PC-9 (cell line): ENCODE measurements at regions not wholly inside any gene's neighbourhood (a gene's known extent, or its start where the extent isn't known, plus 50 kb on each side); places are given as distances from the start of the nearest gene placed in this dataset.
"Not testable (repeated sequence)": the region's sequence is repeated elsewhere in the genome, so short reads cannot be mapped to it uniquely, and the experiment has no call there.

ENCODE experiments used
- BruUV-seq: library from RNA; stranded (reverse); fragments of 400-500 nt; replicated peaks from 2 replicates; lab custom pipeline; 2021; lab: Mats Ljungman, UMichigan
- CTCF ChIA-PET: fragments of 300-600 bp; sonication (Branson Sonifier 250); formaldehyde crosslinking; loops from one replicate; lab custom pipeline; 2022; ENCODE audit warnings: antibody characterized with exemption; lab: Charles Lee
- POLR2A ChIA-PET: fragments of 300-600 bp; sonication (Branson Sonifier 250); formaldehyde crosslinking; loops from one replicate; lab custom pipeline; 2022; ENCODE audit warnings: antibody characterized with exemption; ENCODE audit not compliant: unreplicated experiment; lab: Charles Lee
- DNase-seq, 2 experiments: peaks; one replicate each; pipeline versions ENCODE4 v3.0.0 to v3.0.0-alpha.2; 2015 to 2022; ENCODE audit warnings: mixed read lengths in 1 of 2
- H2AFZ ChIP-seq: fragments of 200-600 bp; sonication (generic); 2 replicates; pipeline ENCODE4 v1.8.1; 2017; ENCODE audit warnings: antibody characterized with exemption
- H3F3A ChIP-seq: fragments of 200-600 bp; sonication (generic); 2 replicates; pipeline ENCODE4 v1.8.1; 2017; ENCODE audit warnings: antibody characterized with exemption, mild to moderate bottlenecking, low read depth; ENCODE audit not compliant: insufficient read depth
- H3K27ac ChIP-seq: fragments of 200-600 bp; sonication (generic); 2 replicates; pipeline ENCODE4 v1.6.1; 2016; ENCODE audit warnings: mixed run types
- H3K27me3 ChIP-seq: fragments of 200-600 bp; sonication (generic); 2 replicates; pipeline ENCODE4 v1.6.1; 2016; ENCODE audit warnings: low read depth, mixed run types; ENCODE audit not compliant: insufficient read depth
- H3K36me3 ChIP-seq: fragments of 200-600 bp; sonication (generic); 2 replicates; pipeline ENCODE4 v1.6.1; 2016; ENCODE audit warnings: low read depth, mixed run types
- H3K4me1 ChIP-seq: fragments of 200-600 bp; sonication (generic); replicated peaks from 2 replicates; pipeline ENCODE4 v1.6.1; 2016; ENCODE audit warnings: mixed run types; ENCODE audit not compliant: insufficient read depth
- H3K4me2 ChIP-seq: fragments of 200-600 bp; sonication (generic); 2 replicates; pipeline ENCODE4 v1.6.1; 2017; ENCODE audit warnings: mixed run types
- H3K4me3 ChIP-seq: fragments of 200-600 bp; sonication (generic); 2 replicates; pipeline ENCODE4 v1.6.1; 2016; ENCODE audit warnings: mixed run types
- H3K79me2 ChIP-seq: fragments of 200-600 bp; sonication (generic); 2 replicates; pipeline ENCODE4 v1.6.1; 2017; ENCODE audit warnings: low read depth, mixed run types
- H3K9me2 ChIP-seq: fragments of 200-600 bp; sonication (generic); 2 replicates; pipeline ENCODE4 v1.8.1; 2017; ENCODE audit warnings: mild to moderate bottlenecking; ENCODE audit not compliant: insufficient read depth
- H3K9me3 ChIP-seq: fragments of 200-600 bp; sonication (generic); 2 replicates; pipeline ENCODE4 v1.8.1; 2016; ENCODE audit warnings: low read depth; ENCODE audit not compliant: insufficient read depth
- H4K20me1 ChIP-seq: fragments of 200-600 bp; sonication (generic); 2 replicates; pipeline ENCODE4 v1.8.1; 2017; ENCODE audit not compliant: insufficient read depth
- CTCF ChIP-seq: fragments of 200-600 bp; sonication (generic); conservative IDR thresholded peaks from 2 replicates; pipeline ENCODE4 v1.6.1; 2017; ENCODE audit warnings: mixed run types, antibody characterized with exemption, mild to moderate bottlenecking, moderate library complexity
- EZH2 ChIP-seq: fragments of 200-600 bp; sonication (generic); IDR thresholded peaks from 2 replicates; pipeline ENCODE4 v1.8.0; 2017; ENCODE audit warnings: antibody characterized with exemption, low read depth
- intact Hi-C: fragments of 100-400 bp; cut with micrococcal nuclease; formaldehyde crosslinking; loops from one replicate; pipeline ENCODE4 v1.10.0; 2022; ENCODE audit not compliant: unreplicated experiment

DNA sequence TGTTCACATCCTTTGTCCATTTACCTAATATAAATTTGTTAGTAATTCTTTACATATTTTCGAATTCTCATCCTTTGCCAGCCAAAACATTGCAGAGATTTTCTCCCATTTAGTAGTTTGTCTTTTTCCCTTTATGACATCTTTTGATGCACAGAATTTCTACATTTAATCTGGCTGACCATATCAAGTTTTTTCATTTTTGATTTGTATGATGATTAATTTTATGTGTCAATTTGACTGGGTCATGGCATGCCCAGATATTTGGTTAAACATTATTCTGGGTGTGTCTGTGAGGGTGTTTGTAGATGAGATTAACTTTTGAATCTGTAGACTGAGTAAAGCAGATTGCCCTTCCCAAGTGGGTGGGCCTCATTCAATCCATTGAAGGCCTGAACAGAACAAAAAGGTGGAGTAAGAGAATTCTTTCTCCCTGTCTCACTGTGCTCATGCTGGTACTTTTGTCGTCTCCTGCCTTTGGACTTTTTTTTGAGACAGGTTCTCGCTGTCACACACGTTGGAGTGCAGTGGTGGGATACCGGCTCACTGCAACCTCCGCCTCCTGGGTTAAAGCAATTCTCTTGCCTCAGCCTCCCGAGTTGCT is 72.1 kb upstream of the EPB41L1 start:
- Histone ChIP-seq H3K79me2 (no peaks in the 10 kb centered on the region), H3K27me3 (no peaks in the 10 kb centered on the region), H3K9me3 (peaks cover 7% of the 10 kb centered on the region; the same call in 1 of the 2 replicates), H3K4me2 (peak overlapping the region; percentile 85), H3F3A (peaks cover 52% of the 10 kb centered on the region), H3K27ac (peak overlapping the region; percentile 97), H3K4me3 (no peak overlapping the region), H3K36me3 (no peaks in the 10 kb centered on the region), H2AFZ (no peak overlapping the region), H4K20me1 (no peaks in the 10 kb centered on the region), H3K9me2 (no peaks in the 10 kb centered on the region), H3K4me1 (peaks cover 73% of the 10 kb centered on the region)
- ChIA-PET CTCF (no interaction called here), POLR2A (interaction anchor here (0.6 to 0.7 kb wide), 3 partner anchors 10 to 374 kb away, joined by 3 to 4 read pairs (median 3); no protein-coding TSS in a partner anchor)
- no TSS peak for BruUV-seq
- DNase-seq: no peak
- no peak for TF ChIP-seq EZH2
- no peak for TF ChIP-seq CTCF
- intact Hi-C loops: no loop called here

DNA sequence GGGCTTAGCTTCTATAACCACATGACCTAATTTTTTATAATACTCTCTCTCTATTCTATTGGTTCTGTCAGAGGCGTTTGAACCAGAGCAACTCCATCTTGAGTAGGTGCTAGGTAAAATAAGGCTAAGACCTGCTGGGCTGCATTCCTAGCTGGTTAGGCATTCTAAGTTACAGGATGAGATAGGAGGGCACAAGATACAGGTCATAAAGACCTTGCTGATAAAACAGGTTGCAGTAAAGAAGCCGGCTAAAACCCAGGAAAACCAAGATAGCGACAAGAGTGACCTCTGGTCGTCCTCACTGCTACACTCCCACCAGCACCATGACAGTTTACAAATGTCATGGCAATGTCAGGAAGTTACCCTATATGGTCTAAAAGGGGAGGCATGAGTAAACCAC is 71.3 kb upstream of the EPB41L1 start:
- H3K9me2 ChIP-seq, H3K27me3 ChIP-seq, BruUV-seq, intact Hi-C loops, H3K9me3 ChIP-seq, H3K4me3 ChIP-seq, H4K20me1 ChIP-seq, CTCF ChIA-PET, H3K79me2 ChIP-seq, H3K36me3 ChIP-seq: not testable (repeated sequence)
- H3K4me1 ChIP-seq: peaks cover 80% of the 10 kb centered on the region
- POLR2A ChIA-PET: interaction anchor here (0.6 kb wide), 1 partner anchor 16 kb away, joined by 3 read pairs; no protein-coding TSS in a partner anchor
- H3F3A ChIP-seq: peaks cover 55% of the 10 kb centered on the region
- H3K27ac ChIP-seq: peak overlapping the region; percentile 97
- peak; percentile 60 to 81 for DNase-seq
- 0 out of 2 replicates have a peak overlapping the region, but pooled peaks have one; percentile 15 for H2AFZ ChIP-seq
- peak overlapping the region; percentile 85 for H3K4me2 ChIP-seq

DNA sequence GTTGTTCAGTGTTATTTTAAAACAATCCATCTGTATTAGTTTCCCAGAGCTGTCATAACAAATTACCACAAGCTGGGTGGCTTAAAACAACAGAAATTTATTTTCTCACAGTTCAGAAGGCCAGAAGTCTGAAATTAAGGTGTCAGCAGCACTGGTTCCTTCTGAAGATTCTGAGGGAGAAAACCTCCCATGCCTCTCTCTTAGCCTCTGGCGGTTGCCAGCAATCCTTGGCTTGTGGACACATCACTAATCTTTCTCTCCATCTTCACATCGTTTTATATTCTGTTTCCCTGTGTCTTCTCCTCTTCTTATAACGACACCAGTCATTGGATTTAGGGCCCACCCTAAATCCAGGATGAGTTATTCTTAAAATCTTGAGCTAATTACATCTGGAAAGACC is 70.2 kb upstream of the EPB41L1 start:
- Histone ChIP-seq H3F3A (peaks cover 60% of the 10 kb centered on the region), H3K27ac (peak overlapping the region; percentile 97), H3K9me2 (no peaks in the 10 kb centered on the region), H2AFZ (no peak overlapping the region), H3K9me3 (peaks cover 7% of the 10 kb centered on the region; the same call in 1 of the 2 replicates), H4K20me1 (no peaks in the 10 kb centered on the region), H3K4me2 (peak overlapping the region; percentile 85), H3K79me2 (no peaks in the 10 kb centered on the region), H3K4me1 (peaks cover 80% of the 10 kb centered on the region), H3K27me3 (no peaks in the 10 kb centered on the region), H3K36me3 (no peaks in the 10 kb centered on the region), H3K4me3 (peak overlapping the region; percentile 24)
- no TSS peak for BruUV-seq
- intact Hi-C loops: no loop called here
- no peak for DNase-seq
- TF ChIP-seq CTCF (no peak), EZH2 (no peak)
- POLR2A ChIA-PET: no interaction called here
- CTCF ChIA-PET: no interaction called here
